ENCODE measurements at regions not wholly inside any gene's neighbourhood (a gene's known extent, or its start where the extent isn't known, plus 50 kb on each side); places are given as distances from the start of the nearest gene placed in this dataset.

DNA sequence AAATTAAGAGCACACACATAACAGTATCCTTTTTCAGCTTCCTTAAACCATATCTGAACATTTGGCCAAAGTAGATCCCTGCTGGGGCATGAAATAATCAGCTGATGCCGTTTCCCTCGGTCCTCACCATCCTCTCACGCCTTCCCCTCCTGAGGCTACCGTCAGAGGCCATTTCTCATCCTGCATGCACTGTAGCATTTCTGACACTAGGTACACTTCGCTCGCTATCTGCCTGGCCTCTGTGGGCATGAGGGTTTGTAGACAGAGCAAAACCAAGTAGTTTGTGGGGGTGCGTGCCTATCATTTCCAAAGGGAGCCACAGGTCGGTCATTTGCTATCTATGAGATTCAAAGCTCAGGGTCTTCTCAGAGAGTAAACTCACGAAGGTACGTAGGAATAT, 131.9 kb downstream of the BOD1 start:
- TF ChIP-seq, protein P1, sequence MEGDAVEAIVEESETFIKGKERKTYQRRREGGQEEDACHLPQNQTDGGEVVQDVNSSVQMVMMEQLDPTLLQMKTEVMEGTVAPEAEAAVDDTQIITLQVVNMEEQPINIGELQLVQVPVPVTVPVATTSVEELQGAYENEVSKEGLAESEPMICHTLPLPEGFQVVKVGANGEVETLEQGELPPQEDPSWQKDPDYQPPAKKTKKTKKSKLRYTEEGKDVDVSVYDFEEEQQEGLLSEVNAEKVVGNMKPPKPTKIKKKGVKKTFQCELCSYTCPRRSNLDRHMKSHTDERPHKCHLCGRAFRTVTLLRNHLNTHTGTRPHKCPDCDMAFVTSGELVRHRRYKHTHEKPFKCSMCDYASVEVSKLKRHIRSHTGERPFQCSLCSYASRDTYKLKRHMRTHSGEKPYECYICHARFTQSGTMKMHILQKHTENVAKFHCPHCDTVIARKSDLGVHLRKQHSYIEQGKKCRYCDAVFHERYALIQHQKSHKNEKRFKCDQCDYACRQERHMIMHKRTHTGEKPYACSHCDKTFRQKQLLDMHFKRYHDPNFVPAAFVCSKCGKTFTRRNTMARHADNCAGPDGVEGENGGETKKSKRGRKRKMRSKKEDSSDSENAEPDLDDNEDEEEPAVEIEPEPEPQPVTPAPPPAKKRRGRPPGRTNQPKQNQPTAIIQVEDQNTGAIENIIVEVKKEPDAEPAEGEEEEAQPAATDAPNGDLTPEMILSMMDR (IDR thresholded peaks at IDR 0.05) = no peak
- TF ChIP-seq POLR2A (IDR thresholded peaks at IDR 0.05) = no peak
- TF ChIP-seq EP300 (IDR thresholded peaks at IDR 0.05) = no peak
